PC-3 (cell line): ENCODE measurements at regions not wholly inside any gene's neighbourhood (a gene's known extent, or its start where the extent isn't known, plus 50 kb on each side); places are given as distances from the start of the nearest gene placed in this dataset.

ENCODE experiments used
- CTCF ChIP-seq: fragments of 300-600 bp; sonication (generic); conservative IDR thresholded peaks from 2 replicates; pipeline ENCODE4 v1.5.1; 2017; ENCODE audit warnings: antibody characterized with exemption, low read depth, mild to moderate bottlenecking, low read length
- EZH2 ChIP-seq: fragments of 300-600 bp; sonication (generic); IDR thresholded peaks from one replicate; pipeline ENCODE4 v1.6.1; 2017; ENCODE audit warnings: antibody characterized with exemption, mild to moderate bottlenecking, low read length; ENCODE audit not compliant: unreplicated experiment
- EZH2phosphoT487 ChIP-seq: fragments of 300-600 bp; sonication (generic); IDR thresholded peaks from 2 replicates; pipeline ENCODE4 v1.6.1; 2018; ENCODE audit warnings: mild to moderate bottlenecking, antibody characterized with exemption, low read length, borderline replicate concordance

GRCh38 chr3:75262661-75263060 lies 401.5 kb upstream of the FRG2C start:
- TF ChIP-seq CTCF, result no peak
- TF ChIP-seq EZH2phosphoT487, result no peak
- no peak for TF ChIP-seq EZH2
